Right lobe of liver (tissue), 6 donors: ENCODE measurements at regions not wholly inside any gene's neighbourhood (a gene's known extent, or its start where the extent isn't known, plus 50 kb on each side); places are given as distances from the start of the nearest gene placed in this dataset.

Experiments
- ATAC-seq, 4 donors: fragments of 200-7000 bp; cut with Tn5 transposase; one replicate each; pipeline ENCODE4 v1.9.1; 2020; ENCODE audit warnings: mild to moderate bottlenecking in 4 of 4, moderate library complexity in 4 of 4
- DNase-seq, 3 donors: peaks; one replicate each; pipeline ENCODE4 v3.0.0-alpha.2; 2020
- H3K27ac ChIP-seq, 3 donors: fragments of 200-600 bp; one replicate each; pipeline ENCODE4 v1.8.0; 2022
- H3K27me3 ChIP-seq, 2 donors: fragments of 200-600 bp; one replicate each; pipeline ENCODE4 v1.8.0; 2022
- H3K36me3 ChIP-seq, 4 donors: fragments of 200-600 bp; sonication (generic) in 1 of 4; one replicate each; pipeline versions ENCODE4 v1.5.1 to v1.8.0; 2017 to 2022; ENCODE audit warnings: control low read depth in 1 of 4
- H3K4me1 ChIP-seq, 4 donors: fragments of 200-600 bp; sonication (generic) in 1 of 4; one replicate each; pipeline versions ENCODE4 v1.5.1 to v1.8.0; 2017 to 2022; ENCODE audit warnings: control low read depth in 1 of 4
- H3K4me3 ChIP-seq, 3 donors: fragments of 200-600 bp; one replicate each; pipeline ENCODE4 v1.8.0; 2022
- H3K9me3 ChIP-seq, 4 donors: fragments of 200-600 bp; sonication (generic) in 1 of 4; one replicate each; pipeline versions ENCODE4 v1.5.1 to v1.8.0; 2017 to 2022; ENCODE audit warnings: control low read depth in 1 of 4
- CTCF ChIP-seq, 4 donors: fragments of 200-600 bp in 3 of 4; fragments of 450-650 bp in 1 of 4; IDR thresholded peaks; one replicate each; pipeline versions ENCODE4 v1.5.1 to v1.8.0; 2016 to 2022; ENCODE audit warnings: antibody characterized with exemption in 4 of 4, mild to moderate bottlenecking in 2 of 4
- POLR2A ChIP-seq: fragments of 450-650 bp; IDR thresholded peaks from one replicate; pipeline ENCODE4 v1.6.1; 2017; ENCODE audit warnings: antibody characterized with exemption, mild to moderate bottlenecking
- WGBS: methylation state at CpG from one replicate; pipeline ENCODE4 v1.1.6; 2018; ENCODE audit warnings: low coverage, low lambda C conversion rate; ENCODE audit not compliant: insufficient coverage; ENCODE audit errors: missing lambda C conversion rate; 5-methylcytosine and 5-hydroxymethylcytosine counted together
- intact Hi-C, 2 donors: fragments of 100-400 bp; cut with DNase I; formaldehyde crosslinking; loops; one replicate each; pipeline versions ENCODE4 v1.11.2 to v1.14.1; 2022
- donor health status: DM: no; HTN: yes; CAD: no.
- donor health status: DM: no; HTN: no; CAD: no.
- donor health status: DM: no; HTN: no; CAD: no.
- donor health status: DM: no; HTN: yes; CAD: no.
- donor health status: DM: no; HTN: yes; CAD: no.

- no peaks in the 10 kb centered on the region for H3K4me1 ChIP-seq
- no peak for DNase-seq
- no peak for ATAC-seq
- intact Hi-C loops, result no loop called here
- TF ChIP-seq CTCF (IDR thresholded peaks at IDR 0.05) (no peak), POLR2A (no peak)
- H3K36me3 ChIP-seq, result no peaks in the 10 kb centered on the region
- no peak overlapping the region for H3K4me3 ChIP-seq
- no peak overlapping the region for H3K27ac ChIP-seq
- WGBS, result 42% methylated on average over 3 of the region's 8 CpGs
- no peaks in the 10 kb centered on the region for H3K9me3 ChIP-seq
- no peaks in the 10 kb centered on the region for H3K27me3 ChIP-seq
Measured at GRCh38 chr3:96190024-96190616, 624.3 kb upstream of the EPHA6 start.

DNA sequence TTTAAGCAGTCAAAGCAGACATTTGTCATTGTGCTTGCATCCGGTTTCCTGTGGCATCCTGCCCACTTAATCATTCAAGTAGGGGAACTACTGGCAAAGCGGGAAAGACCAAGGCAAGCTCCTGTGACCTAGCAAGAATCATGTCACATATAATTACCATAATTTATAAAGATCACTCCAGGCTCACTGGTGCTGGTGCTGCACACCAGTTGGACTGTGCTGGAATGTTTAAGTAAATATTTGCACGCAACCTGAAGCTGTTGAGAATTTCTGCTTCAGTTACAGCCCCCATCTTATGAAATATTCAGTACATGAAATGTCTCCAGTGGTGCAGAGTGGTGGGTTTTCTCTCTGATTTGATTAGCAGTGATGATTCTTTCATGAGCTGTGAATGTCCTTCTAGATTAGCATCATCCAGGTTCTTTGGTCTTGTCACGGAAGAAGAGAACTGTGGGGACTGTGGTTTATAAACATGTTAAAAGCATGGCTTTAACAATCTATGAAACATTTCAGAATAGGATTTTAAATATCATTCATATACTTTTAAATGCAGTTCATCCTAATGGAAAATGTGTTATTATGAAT is 621.3 kb upstream of the EPHA6 start:
- Histone ChIP-seq H3K27me3 (no peaks in the 10 kb centered on the region), H3K36me3 (no peaks in the 10 kb centered on the region), H3K4me3 (no peak overlapping the region), H3K4me1 (no peaks in the 10 kb centered on the region), H3K27ac (no peak overlapping the region), H3K9me3 (no peaks in the 10 kb centered on the region)
- 51% methylated on average over 4 of the region's 4 CpGs for WGBS
- TF ChIP-seq CTCF (IDR thresholded peaks at IDR 0.05) (no peak), POLR2A (no peak)
- DNase-seq, result no peak
- intact Hi-C loops, result no loop called here
- no peak for ATAC-seq

DNA sequence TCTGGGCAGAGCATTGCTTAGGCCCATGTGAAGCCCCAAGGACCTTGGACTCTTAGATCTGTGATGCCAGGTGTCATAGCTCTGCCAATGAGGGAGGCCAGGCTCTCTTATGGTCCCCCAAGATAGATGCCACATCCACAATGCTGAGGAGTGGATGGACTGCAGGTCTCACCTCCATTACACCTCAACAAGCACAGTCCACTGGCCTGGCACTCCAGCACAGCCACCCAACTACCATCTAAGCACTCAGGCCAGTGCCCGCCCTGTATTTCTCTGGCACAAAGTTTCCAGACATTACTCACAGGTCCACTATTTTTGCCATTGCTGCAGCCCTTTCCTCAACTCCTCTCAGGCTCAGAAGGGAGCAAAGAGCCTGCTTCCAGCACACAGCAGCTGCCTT is 613.5 kb upstream of the EPHA6 start:
- no peak for DNase-seq
- ATAC-seq, result peak in 1 of 4 donors; percentile 30
- 60% methylated on average over 1 of the region's 1 CpG for WGBS

GRCh38 chr3:96201463-96201862 is 612.9 kb upstream of the EPHA6 start:
- Histone ChIP-seq H3K27me3 (no peaks in the 10 kb centered on the region), H3K36me3 (no peaks in the 10 kb centered on the region), H3K4me3 (no peak overlapping the region), H3K27ac (no peak overlapping the region), H3K4me1 (no peaks in the 10 kb centered on the region), H3K9me3 (no peaks in the 10 kb centered on the region)
- 56% methylated on average over 2 of the region's 6 CpGs for WGBS
- ATAC-seq, result peak in 1 of 4 donors; percentile 18
- DNase-seq, result no peak
- intact Hi-C loops, result no loop called here
- no peak for TF ChIP-seq POLR2A
- no peak for TF ChIP-seq CTCF (IDR thresholded peaks at IDR 0.05)

More for the DNA sequence above, 613.5 kb upstream of the EPHA6 start:
- Histone ChIP-seq H3K36me3 (no peaks in the 10 kb centered on the region), H3K9me3 (no peaks in the 10 kb centered on the region), H3K4me3 (no peak overlapping the region), H3K4me1 (no peaks in the 10 kb centered on the region), H3K27ac (no peak overlapping the region), H3K27me3 (no peaks in the 10 kb centered on the region)
- intact Hi-C loops, result no loop called here
- TF ChIP-seq CTCF (IDR thresholded peaks at IDR 0.05) (no peak), POLR2A (no peak)
